Hepatocyte (in vitro differentiated cells): ENCODE measurements at regions not wholly inside any gene's neighbourhood (a gene's known extent, or its start where the extent isn't known, plus 50 kb on each side); places are given as distances from the start of the nearest gene placed in this dataset.

Experiments used
- CTCF ChIP-seq: fragments of 200-600 bp; sonication (generic); IDR thresholded peaks from 2 replicates; pipeline ENCODE4 v1.5.1; 2016; ENCODE audit warnings: antibody characterized with exemption, mild to moderate bottlenecking; ENCODE audit not compliant: poor library complexity
- EZH2 ChIP-seq: fragments of 200-600 bp; sonication (generic); IDR thresholded peaks from 2 replicates; pipeline ENCODE4 v1.6.1; 2016; ENCODE audit warnings: antibody characterized with exemption, mild to moderate bottlenecking, borderline replicate concordance
- EZH2phosphoT487 ChIP-seq: fragments of 200-600 bp; sonication (generic); IDR thresholded peaks from one replicate; pipeline ENCODE4 v1.6.1; 2018; ENCODE audit warnings: antibody characterized with exemption, mild to moderate bottlenecking, low read depth, moderate library complexity; ENCODE audit not compliant: unreplicated experiment, severe bottlenecking

GRCh38 chr4:180054291-180054690 is 2188.9 kb upstream of the TENM3 start:
- TF ChIP-seq CTCF (no peak), EZH2 (no peak), EZH2phosphoT487 (no peak)
